ENCODE measurements at regions not wholly inside any gene's neighbourhood (a gene's known extent, or its start where the extent isn't known, plus 50 kb on each side); places are given as distances from the start of the nearest gene placed in this dataset.

GRCh38 chr9:99572567-99572966, 249.1 kb upstream of the NR4A3 start:
- no peak for TF ChIP-seq POLR2A (IDR thresholded peaks at IDR 0.05; ENCODE audit: low read depth, low read length)
- TF ChIP-seq TAF1 (IDR thresholded peaks at IDR 0.05; ENCODE audit: borderline replicate concordance, low read depth, low read length): no peak
- TF ChIP-seq POLR2AphosphoS5 (IDR thresholded peaks at IDR 0.05; ENCODE audit: low read depth, low read length): no peak
